BJ (cell line): ENCODE measurements at regions not wholly inside any gene's neighbourhood (a gene's known extent, or its start where the extent isn't known, plus 50 kb on each side); places are given as distances from the start of the nearest gene placed in this dataset.
"Not testable (repeated sequence)": the region's sequence is repeated elsewhere in the genome, so short reads cannot be mapped to it uniquely, and the experiment has no call there.

ENCODE experiments used
- CTCF ChIA-PET: fragments of 350-600 bp; formaldehyde crosslinking; extraction: SDS; loops from one replicate; lab custom pipeline; 2021; ENCODE audit warnings: antibody characterized with exemption, inconsistent platforms; lab: Yijun Ruan, JAX
- POLR2A ChIA-PET: fragments of 300-600 bp; sonication (Branson Sonifier 250); formaldehyde crosslinking; extraction: SDS; loops from one replicate; lab custom pipeline; 2021; ENCODE audit warnings: antibody characterized with exemption; lab: Charles Lee
- DNase-seq: peaks from one replicate; pipeline ENCODE4 v3.0.0-alpha.2; 2011; ENCODE audit warnings: low read depth
- H3K27me3 ChIP-seq: 2 replicates; pipeline ENCODE4 v1.6.0; 2011; ENCODE audit warnings: low read length; ENCODE audit not compliant: control insufficient read depth, insufficient read depth
- H3K36me3 ChIP-seq: 2 replicates; pipeline ENCODE4 v1.5.1; 2011; ENCODE audit warnings: low read length; ENCODE audit not compliant: control insufficient read depth, insufficient read depth
- H3K4me3 ChIP-seq: 2 replicates; pipeline ENCODE4 v1.5.1; 2011; ENCODE audit warnings: low read depth, mild to moderate bottlenecking, control low read depth, low read length
- TF ChIP-seq, protein P1 (sequence below): IDR thresholded peaks from 2 replicates; pipeline ENCODE4 v1.5.1; 2011; ENCODE audit warnings: low read depth, mild to moderate bottlenecking, control low read depth, inconsistent platforms, low read length, moderate library complexity; ENCODE audit not compliant: insufficient read depth

DNA sequence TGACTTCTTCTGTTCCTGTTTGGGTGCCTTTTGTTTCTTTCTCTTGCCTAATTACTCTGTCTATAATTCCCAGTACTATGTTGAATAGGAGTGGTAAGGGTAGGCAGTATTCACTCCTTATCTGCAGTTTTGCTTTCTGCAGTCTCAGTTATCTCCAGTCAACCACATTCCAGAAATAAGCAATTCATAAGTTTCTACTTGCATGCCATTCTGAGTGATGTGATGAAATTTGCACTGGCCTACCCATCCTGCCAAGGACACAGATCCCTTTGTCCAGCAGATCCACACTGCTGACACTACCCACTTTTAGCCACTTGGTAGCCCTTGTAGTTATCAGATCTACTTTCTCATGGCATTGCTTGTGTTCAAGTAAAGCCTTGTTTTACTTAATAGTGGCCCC lies 971.6 kb upstream of the INTU start:
- POLR2A ChIA-PET: no interaction called here
- no peaks in the 10 kb centered on the region for H3K36me3 ChIP-seq
- no peak overlapping the region for H3K4me3 ChIP-seq
- H3K27me3 ChIP-seq: no peaks in the 10 kb centered on the region
- no peak for DNase-seq
- TF ChIP-seq, protein P1, sequence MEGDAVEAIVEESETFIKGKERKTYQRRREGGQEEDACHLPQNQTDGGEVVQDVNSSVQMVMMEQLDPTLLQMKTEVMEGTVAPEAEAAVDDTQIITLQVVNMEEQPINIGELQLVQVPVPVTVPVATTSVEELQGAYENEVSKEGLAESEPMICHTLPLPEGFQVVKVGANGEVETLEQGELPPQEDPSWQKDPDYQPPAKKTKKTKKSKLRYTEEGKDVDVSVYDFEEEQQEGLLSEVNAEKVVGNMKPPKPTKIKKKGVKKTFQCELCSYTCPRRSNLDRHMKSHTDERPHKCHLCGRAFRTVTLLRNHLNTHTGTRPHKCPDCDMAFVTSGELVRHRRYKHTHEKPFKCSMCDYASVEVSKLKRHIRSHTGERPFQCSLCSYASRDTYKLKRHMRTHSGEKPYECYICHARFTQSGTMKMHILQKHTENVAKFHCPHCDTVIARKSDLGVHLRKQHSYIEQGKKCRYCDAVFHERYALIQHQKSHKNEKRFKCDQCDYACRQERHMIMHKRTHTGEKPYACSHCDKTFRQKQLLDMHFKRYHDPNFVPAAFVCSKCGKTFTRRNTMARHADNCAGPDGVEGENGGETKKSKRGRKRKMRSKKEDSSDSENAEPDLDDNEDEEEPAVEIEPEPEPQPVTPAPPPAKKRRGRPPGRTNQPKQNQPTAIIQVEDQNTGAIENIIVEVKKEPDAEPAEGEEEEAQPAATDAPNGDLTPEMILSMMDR: no peak
- CTCF ChIA-PET: no interaction called here

DNA sequence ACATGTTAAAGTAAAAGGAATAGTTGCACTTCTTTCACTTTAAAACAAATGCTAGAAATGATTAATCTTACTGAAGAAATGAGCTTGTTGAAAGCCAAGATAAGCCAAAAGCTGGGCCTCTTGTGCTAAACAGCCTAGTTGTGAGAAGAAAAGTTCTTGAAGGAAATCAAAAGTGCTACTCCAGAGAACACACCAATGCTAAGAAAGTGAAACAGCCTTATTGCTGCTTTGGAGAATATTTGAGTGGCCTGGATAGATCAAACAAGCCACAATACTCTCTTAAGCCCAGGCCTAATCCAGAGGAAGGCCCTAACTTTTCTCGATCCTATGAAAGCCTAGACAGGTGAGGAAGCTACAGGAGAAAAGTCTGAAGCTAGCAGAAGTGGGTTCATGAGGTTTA lies 967.9 kb upstream of the INTU start:
- TF ChIP-seq, protein P1: no peak
- no peak for DNase-seq
- Histone ChIP-seq H3K36me3 (no peaks in the 10 kb centered on the region), H3K27me3 (no peaks in the 10 kb centered on the region), H3K4me3 (no peak overlapping the region)
- ChIA-PET CTCF (no interaction called here), POLR2A (interaction anchor here (0.6 kb wide), 1 partner anchor 24 kb away, joined by 4 read pairs; no protein-coding TSS in a partner anchor)

DNA sequence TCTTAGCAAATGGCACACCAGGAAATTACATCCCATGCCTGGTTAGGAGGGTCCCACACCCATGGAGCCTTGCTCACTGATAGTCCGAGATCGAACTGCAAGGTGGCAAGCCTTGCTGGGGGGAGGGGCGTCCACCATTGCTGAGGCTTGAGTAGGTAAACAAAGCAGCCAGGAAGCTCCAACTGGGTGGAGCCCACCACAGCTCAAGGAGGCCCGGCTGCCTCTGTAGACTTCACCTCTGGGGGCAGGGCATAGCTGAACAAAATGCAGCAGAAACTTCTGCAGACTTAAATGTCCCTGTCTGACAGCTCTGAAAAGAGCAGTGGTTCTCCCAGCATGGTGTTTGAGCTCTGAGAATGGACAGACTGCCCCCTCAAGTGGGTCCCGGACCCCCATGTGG lies 962.7 kb upstream of the INTU start:
- DNase-seq, H3K36me3 ChIP-seq, POLR2A ChIA-PET, H3K4me3 ChIP-seq, H3K27me3 ChIP-seq: not testable (repeated sequence)
- CTCF ChIA-PET: interaction anchor here (1.3 kb wide), 1 partner anchor 8 kb away, joined by 4 read pairs; no protein-coding TSS in a partner anchor

DNA sequence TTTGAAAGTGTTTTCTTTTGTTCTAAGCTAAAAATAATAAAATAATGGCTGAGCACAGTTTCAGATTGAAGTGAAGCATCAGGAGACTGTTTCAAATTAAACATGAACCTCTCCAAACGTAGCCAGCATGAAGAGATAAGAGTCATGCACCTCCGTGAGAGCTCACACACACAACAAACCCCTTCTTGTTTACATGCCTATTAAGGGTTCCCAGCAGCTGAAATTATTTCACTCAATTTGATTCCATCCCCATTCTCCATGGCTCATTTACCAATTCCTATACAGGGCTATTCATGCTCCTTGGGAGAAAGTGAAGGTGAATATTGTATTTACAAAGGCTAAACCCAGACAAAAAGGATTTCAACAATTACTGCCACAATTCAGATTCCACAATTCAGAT lies 954.1 kb upstream of the INTU start:
- CTCF ChIA-PET: interaction anchor here (0.6 to 1.0 kb wide), 3 partner anchors 9 to 554 kb away, joined by 3 to 4 read pairs (median 3); no protein-coding TSS in a partner anchor
- H3K4me3 ChIP-seq: no peak overlapping the region
- H3K36me3 ChIP-seq: no peaks in the 10 kb centered on the region
- TF ChIP-seq, protein P1: no peak
- POLR2A ChIA-PET: no interaction called here
- no peak for DNase-seq
- H3K27me3 ChIP-seq: no peaks in the 10 kb centered on the region

DNA sequence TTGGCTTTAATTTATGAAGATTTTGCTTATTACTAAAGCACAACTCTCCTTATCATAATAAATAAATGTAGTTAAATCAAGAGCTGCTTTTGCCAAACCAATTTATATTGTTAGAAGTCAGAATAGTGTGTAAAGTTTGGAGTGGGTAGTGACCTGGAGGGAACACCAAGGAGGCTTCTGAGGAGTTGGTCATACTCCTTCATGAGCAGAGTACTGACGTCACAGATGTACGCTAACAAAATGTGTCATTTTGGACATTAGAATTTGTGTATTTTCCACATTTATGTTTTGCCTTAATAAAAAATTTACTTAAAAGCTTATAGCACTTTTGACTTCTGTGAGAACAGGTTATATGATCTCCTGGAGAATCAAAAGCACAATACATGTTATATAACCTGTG lies 953.5 kb upstream of the INTU start:
- H3K4me3 ChIP-seq: no peak overlapping the region
- no peak for DNase-seq
- H3K27me3 ChIP-seq: no peaks in the 10 kb centered on the region
- H3K36me3 ChIP-seq: no peaks in the 10 kb centered on the region
- ChIA-PET CTCF (no interaction called here), POLR2A (interaction anchor here (0.5 kb wide), 1 partner anchor 106 kb away, joined by 3 read pairs; no protein-coding TSS in a partner anchor)
- TF ChIP-seq, protein P1: no peak

DNA sequence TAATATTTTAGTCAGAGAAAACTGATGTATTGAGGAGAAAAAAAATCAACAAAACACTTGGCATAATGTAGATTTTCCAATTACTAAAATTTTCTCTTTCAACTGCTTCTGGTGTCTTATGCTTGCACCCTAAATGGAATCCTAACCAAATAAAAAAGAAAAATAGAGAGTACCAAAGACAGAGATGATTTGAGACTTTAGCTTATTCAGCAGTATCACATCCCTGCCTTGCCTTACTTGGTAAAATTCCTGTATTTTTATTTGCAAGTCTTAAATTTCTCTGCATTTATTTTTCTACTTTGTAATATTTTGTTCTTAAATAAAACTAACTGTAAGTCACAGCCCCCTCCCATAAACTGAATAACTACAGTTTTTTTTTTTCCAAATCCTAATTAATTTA lies 950.5 kb upstream of the INTU start:
- ChIA-PET POLR2A (no interaction called here), CTCF (no interaction called here)
- TF ChIP-seq, protein P1: no peak
- no peak for DNase-seq
- Histone ChIP-seq H3K36me3 (no peaks in the 10 kb centered on the region), H3K4me3 (no peak overlapping the region), H3K27me3 (no peaks in the 10 kb centered on the region)
